ENCODE measurements at regions not wholly inside any gene's neighbourhood (a gene's known extent, or its start where the extent isn't known, plus 50 kb on each side); places are given as distances from the start of the nearest gene placed in this dataset.

GRCh38 chr4:136922066-136922465, 610.2 kb downstream of the PCDH18 start:
- TF ChIP-seq CTCF (IDR thresholded peaks at IDR 0.05) (no peak), POLR2AphosphoS5 (IDR thresholded peaks at IDR 0.05; ENCODE audit: low read depth, low read length) (no peak), SIN3A (IDR thresholded peaks at IDR 0.05; ENCODE audit: borderline replicate concordance, insufficient read depth, low read depth, low read length) (no peak), TCF7L2 (IDR thresholded peaks at IDR 0.05; ENCODE audit: low read depth, low read length) (no peak)

Measured in Panc1 (cell line).